ENCODE measurements at regions not wholly inside any gene's neighbourhood (a gene's known extent, or its start where the extent isn't known, plus 50 kb on each side); places are given as distances from the start of the nearest gene placed in this dataset.

DNA sequence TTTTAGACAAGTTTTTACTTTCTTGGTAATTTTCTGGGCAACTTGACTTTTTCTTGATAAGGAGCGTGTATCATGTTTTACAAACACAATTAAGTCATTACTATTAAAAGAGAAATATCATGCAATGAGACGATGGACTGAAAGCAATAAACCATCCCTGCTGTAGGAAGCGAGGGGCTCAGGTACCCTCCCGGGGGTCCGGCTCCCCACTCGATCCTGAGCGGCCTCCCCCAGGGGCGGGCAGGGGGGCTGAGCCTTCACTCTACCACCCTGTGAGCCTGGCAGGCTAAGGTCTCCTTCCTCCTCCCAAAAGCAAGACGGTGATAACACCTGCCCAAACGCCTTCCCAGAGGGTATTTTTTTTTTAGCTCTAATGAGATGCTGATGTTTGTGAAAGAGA, 51.8 kb upstream of the ADGRA1 start:
- no peak for DNase-seq (ENCODE audit: low read depth)
- H3K4me3 ChIP-seq (ENCODE audit: control insufficient read depth, low read depth, low read length) = no peak overlapping the region
- TF ChIP-seq, protein P1, sequence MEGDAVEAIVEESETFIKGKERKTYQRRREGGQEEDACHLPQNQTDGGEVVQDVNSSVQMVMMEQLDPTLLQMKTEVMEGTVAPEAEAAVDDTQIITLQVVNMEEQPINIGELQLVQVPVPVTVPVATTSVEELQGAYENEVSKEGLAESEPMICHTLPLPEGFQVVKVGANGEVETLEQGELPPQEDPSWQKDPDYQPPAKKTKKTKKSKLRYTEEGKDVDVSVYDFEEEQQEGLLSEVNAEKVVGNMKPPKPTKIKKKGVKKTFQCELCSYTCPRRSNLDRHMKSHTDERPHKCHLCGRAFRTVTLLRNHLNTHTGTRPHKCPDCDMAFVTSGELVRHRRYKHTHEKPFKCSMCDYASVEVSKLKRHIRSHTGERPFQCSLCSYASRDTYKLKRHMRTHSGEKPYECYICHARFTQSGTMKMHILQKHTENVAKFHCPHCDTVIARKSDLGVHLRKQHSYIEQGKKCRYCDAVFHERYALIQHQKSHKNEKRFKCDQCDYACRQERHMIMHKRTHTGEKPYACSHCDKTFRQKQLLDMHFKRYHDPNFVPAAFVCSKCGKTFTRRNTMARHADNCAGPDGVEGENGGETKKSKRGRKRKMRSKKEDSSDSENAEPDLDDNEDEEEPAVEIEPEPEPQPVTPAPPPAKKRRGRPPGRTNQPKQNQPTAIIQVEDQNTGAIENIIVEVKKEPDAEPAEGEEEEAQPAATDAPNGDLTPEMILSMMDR (conservative IDR thresholded peaks at IDR 0.05; ENCODE audit: control insufficient read depth, insufficient read depth, low read depth, low read length) = no peak

GRCh38 chr10:133034762-133035161, 53.0 kb upstream of the ADGRA1 start:
- DNase-seq (ENCODE audit: low read depth) = no peak
- TF ChIP-seq, protein P1 (conservative IDR thresholded peaks at IDR 0.05; ENCODE audit: control insufficient read depth, insufficient read depth, low read depth, low read length) = no peak
- H3K4me3 ChIP-seq (ENCODE audit: control insufficient read depth, low read depth, low read length) = no peak overlapping the region

- TF ChIP-seq, protein P1 (conservative IDR thresholded peaks at IDR 0.05; ENCODE audit: control insufficient read depth, insufficient read depth, low read depth, low read length) = no peak
- H3K4me3 ChIP-seq (ENCODE audit: control insufficient read depth, low read depth, low read length) = no peak overlapping the region
Measured at GRCh38 chr10:133034092-133034491, 53.6 kb upstream of the ADGRA1 start.

GRCh38 chr10:133033742-133034048, 54.0 kb upstream of the ADGRA1 start:
- no peak overlapping the region for H3K4me3 ChIP-seq (ENCODE audit: control insufficient read depth, low read depth, low read length)
- TF ChIP-seq, protein P1 (conservative IDR thresholded peaks at IDR 0.05; ENCODE audit: control insufficient read depth, insufficient read depth, low read depth, low read length) = no peak
- DNase-seq (ENCODE audit: low read depth) = no peak

More at GRCh38 chr10:133034092-133034491, 53.6 kb upstream of the ADGRA1 start:
- DNase-seq (ENCODE audit: low read depth) = no peak

GRCh38 chr10:133032976-133033741, 54.6 kb upstream of the ADGRA1 start:
- TF ChIP-seq, protein P1 (conservative IDR thresholded peaks at IDR 0.05; ENCODE audit: control insufficient read depth, insufficient read depth, low read depth, low read length) = no peak
- no peak overlapping the region for H3K4me3 ChIP-seq (ENCODE audit: control insufficient read depth, low read depth, low read length)
- DNase-seq (ENCODE audit: low read depth) = no peak

DNA sequence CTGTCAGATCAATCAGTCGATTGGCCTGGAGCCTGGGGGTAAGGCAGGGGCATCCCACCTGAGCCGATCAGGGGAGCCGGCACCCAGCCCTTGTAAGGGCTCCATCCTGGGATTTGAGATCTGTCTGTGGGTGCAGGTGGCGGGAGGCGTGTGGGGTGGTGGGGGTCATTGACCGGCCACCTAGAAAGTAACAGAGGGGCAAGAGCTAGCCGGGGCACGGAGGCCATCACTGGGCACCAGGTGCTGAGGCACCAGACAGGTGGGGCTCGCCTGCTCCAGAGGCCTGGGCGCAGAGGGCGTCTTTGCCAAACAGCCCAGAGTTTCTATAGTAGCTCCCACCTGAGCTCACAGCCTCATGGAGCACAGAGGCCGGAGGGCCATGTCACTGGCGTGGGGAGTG, 55.5 kb upstream of the ADGRA1 start:
- DNase-seq (ENCODE audit: low read depth) = no peak
- no peak overlapping the region for H3K4me3 ChIP-seq (ENCODE audit: control insufficient read depth, low read depth, low read length)
- TF ChIP-seq, protein P1 (conservative IDR thresholded peaks at IDR 0.05; ENCODE audit: control insufficient read depth, insufficient read depth, low read depth, low read length) = no peak

All from fibroblast of mammary gland (primary cell).